Muscle of arm (tissue), 1 donor: ENCODE measurements at regions not wholly inside any gene's neighbourhood (a gene's known extent, or its start where the extent isn't known, plus 50 kb on each side); places are given as distances from the start of the nearest gene placed in this dataset.

Experiments
- DNase-seq: peaks from one replicate; pipeline ENCODE4 v3.0.0-alpha.2; 2013

GRCh38 chr2:120605231-120605935 lies 130.3 kb upstream of the GLI2 start:
- DNase-seq: no peak

GRCh38 chr2:120606280-120606679 lies 129.4 kb upstream of the GLI2 start:
- DNase-seq: no peak

GRCh38 chr2:120606931-120607330 lies 128.7 kb upstream of the GLI2 start:
- no peak for DNase-seq

DNA sequence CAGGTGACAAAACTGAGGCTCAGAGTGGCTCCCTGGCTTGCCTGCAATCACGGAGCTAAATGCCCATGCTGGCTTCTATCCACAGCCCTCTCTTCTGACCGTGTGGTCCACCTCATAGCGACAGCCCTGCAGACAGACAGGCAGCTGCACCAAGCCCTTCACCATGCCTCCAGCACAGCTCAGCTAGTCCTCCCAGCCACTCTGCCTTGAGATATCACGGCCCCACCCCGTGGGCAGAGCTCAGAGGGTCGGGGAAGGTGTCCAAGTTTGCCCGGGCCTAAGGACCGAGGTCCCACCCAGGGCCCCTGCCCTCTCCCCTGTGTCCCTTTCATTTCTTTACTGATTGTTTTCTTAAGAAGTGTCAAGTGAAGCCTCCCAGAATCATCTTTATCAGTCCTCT lies 128.2 kb upstream of the GLI2 start:
- no peak for DNase-seq

GRCh38 chr2:120607996-120608395 lies 127.7 kb upstream of the GLI2 start:
- DNase-seq: no peak

DNA sequence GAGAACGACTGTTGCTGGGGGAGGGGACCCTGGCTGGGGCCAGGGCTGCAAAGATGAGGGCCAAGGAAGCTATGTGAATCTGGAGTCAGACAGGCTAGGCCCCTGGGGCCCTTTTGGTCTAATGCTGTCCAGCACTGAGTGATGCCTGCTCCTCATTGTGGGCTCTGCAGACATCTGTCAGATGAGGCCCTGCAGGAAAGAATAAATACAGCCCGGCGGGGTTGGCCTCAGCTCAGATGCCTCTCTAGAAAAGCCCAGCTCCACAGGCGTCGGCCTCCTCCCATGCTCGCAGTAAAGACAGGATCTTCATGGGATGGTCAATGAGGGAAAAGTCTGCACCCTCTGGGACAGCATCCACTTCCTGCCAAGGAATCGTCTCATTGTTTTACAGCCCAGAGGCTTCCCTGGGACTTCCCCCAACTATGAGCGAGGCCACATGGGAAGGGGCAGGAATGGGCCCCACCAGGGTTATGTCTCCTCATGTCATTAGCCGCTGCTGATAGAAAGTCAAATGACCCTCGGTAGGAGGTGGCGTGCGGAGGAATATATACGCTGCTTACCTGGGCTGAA lies 125.8 kb upstream of the GLI2 start:
- DNase-seq: no peak

DNA sequence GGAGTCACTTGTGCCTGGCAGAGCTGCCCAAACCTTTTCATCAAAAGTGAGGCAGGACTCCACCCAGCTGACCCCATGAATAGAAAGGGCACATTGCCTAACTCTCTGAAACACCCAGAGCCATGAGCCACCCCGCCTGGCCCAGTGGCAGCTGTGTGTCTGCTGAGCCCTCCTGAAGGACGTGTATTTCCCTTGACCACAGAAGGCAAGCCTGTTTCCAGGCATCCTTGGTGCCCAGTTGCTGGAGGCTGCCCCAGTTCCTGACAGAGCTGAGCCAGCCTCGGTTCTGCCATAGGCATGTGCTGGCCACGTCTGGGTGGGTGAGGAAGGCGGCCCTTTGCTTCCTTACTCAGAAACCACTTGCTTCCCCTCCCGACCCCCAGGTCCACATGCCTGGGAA lies 124.7 kb upstream of the GLI2 start:
- no peak for DNase-seq

DNA sequence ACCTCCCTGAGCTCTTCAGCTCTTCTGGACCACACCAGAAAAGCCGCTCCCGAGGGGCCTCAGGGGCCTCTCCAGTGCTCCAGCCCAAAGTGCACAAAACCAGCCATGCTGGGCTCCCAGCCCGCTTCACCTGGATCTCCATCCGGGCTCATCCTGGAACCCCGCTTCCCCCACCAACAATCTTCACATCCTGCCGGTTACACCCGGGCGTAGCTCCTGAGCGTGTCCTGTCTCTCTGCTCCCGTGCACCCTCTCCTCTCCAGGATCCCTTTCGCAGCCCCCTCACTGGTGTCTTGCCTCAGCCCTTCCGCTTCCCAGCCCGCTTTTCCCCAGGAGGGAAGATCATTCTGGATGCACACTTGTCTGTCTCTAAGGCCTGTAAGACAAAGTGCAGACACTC lies 123.7 kb upstream of the GLI2 start:
- DNase-seq: no peak

GRCh38 chr2:120612471-120612870 lies 123.2 kb upstream of the GLI2 start:
- DNase-seq: no peak

- no peak for DNase-seq
Measured at GRCh38 chr2:120612931-120613330, 122.7 kb upstream of the GLI2 start.

GRCh38 chr2:120613742-120614571 lies 121.7 kb upstream of the GLI2 start:
- peak; percentile 69 for DNase-seq

GRCh38 chr2:120614901-120615300 lies 120.8 kb upstream of the GLI2 start:
- no peak for DNase-seq

DNA sequence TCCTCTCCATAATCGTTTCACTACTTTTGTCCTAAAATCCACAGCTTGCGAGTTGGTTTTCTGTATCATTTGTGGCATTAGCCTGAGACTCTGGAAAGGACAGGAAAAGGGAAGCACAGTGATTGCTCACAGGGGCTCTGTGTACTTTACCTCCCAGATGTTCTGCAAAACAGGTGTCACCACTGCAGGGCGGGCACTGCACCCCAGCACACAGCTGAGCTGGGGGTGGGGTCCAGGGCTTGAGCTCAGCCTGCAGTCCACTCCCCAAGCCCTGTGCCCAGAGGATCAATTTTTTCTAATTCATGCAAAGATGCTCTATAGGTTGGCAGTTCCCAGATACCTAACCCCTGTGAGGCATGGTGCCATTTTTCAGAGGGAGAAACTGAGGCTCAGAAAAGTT lies 119.4 kb upstream of the GLI2 start:
- DNase-seq: no peak

DNA sequence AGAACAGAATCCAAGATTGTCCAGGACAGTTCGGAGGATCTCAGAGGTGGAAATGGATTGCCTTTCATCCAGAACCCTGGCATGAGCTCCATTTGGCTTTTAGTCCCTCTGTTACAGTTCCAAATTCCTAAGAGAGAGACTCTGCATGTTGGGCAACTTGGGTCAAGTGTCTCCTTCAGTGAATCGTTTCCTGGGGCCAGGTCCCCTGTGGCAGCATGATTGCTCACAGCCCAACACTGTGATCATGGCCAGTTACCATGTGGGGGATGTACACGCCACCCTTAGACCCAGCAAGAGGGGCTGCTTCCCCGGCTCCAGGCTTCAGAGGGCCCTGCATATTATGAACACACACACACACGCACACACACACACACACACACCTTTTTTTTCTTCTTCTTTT lies 118.6 kb upstream of the GLI2 start:
- DNase-seq: no peak

GRCh38 chr2:120618830-120619229 lies 116.8 kb upstream of the GLI2 start:
- DNase-seq: no peak

DNA sequence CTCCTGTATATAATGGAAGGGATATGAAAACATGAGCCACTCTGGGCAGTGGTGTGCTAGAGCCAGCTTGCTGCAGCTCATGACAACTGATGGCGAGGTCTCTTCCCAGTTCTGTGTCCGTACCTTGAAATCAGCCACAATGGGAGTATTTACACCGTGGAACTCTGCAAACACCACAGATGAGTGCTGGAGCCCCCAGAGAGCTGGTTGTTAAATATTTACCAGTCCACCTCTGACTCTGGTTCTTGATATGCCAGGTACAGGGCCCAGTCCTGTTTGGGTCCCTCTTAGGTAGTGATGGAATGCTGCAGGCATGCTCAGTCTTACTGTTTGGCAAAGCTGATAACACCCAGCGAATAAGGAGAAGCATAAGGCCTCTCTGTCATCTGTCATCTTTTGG lies 116.1 kb upstream of the GLI2 start:
- DNase-seq: no peak

GRCh38 chr2:120620025-120620793 lies 115.5 kb upstream of the GLI2 start:
- DNase-seq: no peak

- DNase-seq: no peak
Measured at GRCh38 chr2:120622159-120622869, 113.4 kb upstream of the GLI2 start.

DNA sequence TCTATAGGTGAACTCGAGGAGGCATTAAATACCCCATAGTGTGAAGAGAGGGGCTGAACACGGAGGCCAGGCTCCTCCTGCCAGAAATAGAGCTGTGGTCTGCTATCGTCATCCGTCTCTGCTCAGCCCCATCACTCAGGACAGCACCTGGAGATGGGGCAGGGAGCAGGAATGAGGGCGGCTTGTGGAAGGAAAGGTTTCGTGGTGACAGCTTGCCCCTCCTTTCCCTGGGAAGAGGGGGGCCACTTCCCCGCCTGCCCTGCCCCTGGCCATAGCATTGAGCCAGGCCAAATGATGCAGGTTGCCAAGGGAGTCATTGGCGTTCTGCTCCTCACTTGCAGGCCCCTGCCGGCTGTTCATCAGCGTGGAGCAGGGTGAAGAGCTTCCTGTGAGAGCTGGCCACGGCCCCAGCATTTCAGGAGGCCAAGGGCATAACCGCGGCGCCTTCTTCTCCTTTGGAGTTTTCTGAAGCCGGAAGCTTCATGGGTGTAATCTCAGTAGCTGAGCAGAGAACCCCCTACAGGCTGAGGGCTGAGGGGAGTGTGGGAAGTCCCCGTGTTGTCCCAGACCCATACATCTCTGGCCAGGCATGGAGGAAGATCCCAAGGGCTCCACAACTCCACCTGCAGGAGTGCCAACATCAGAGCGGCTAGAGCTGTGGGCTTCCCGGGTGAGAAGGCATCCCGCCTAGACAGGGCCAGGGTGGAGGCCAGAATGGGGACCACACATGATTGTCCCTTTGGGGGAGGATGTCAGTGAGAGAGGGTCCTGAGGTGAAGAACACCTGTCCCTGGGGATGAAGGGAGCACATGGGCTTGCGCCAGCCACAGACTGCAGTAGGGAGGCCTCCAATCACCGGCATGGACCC lies 112.5 kb upstream of the GLI2 start:
- DNase-seq: no peak

GRCh38 chr2:120624061-120624737 lies 111.5 kb upstream of the GLI2 start:
- DNase-seq: no peak
